Left lung (tissue), 4 donors: ENCODE measurements at regions not wholly inside any gene's neighbourhood (a gene's known extent, or its start where the extent isn't known, plus 50 kb on each side); places are given as distances from the start of the nearest gene placed in this dataset.

Experiments
- ATAC-seq: fragments of 200-7000 bp; cut with Tn5 transposase; one replicate; pipeline ENCODE4 v1.9.1; 2020; ENCODE audit warnings: moderate library complexity
- DNase-seq, 4 donors: peaks; one replicate each; pipeline ENCODE4 v3.0.0-alpha.2; 2013 to 2020
- H3K27ac ChIP-seq, 2 donors: fragments of 200-600 bp; sonication (generic) in 1 of 2; one replicate each; pipeline versions ENCODE4 v1.5.0 to v1.8.0; 2020 to 2021
- H3K27me3 ChIP-seq, 2 donors: fragments of 200-600 bp; sonication (generic) in 1 of 2; one replicate each; pipeline versions ENCODE4 v1.5.0 to v1.8.0; 2020 to 2021
- H3K36me3 ChIP-seq, 2 donors: fragments of 200-600 bp; sonication (generic) in 1 of 2; one replicate each; pipeline versions ENCODE4 v1.5.0 to v1.8.0; 2020 to 2021
- H3K4me1 ChIP-seq, 2 donors: fragments of 200-600 bp; one replicate each; pipeline ENCODE4 v1.8.0; 2021
- H3K4me3 ChIP-seq, 2 donors: fragments of 200-600 bp; sonication (generic) in 1 of 2; one replicate each; pipeline versions ENCODE4 v1.5.0 to v1.8.0; 2020 to 2021; ENCODE audit warnings: mild to moderate bottlenecking in 1 of 2
- H3K9me3 ChIP-seq, 2 donors: fragments of 200-600 bp; sonication (generic) in 1 of 2; one replicate each; pipeline versions ENCODE4 v1.5.0 to v1.8.0; 2020 to 2021
- CTCF ChIP-seq, 2 donors: fragments of 200-600 bp; sonication (generic) in 1 of 2; IDR thresholded peaks; one replicate each; pipeline versions ENCODE4 v1.5.0 to v1.8.0; 2021; ENCODE audit warnings: antibody characterized with exemption in 2 of 2
- intact Hi-C, 2 donors: fragments of 100-400 bp; cut with DNase I; formaldehyde crosslinking; loops; one replicate each; pipeline versions ENCODE4 v1.11.2 to v1.14.2; 2022
- donor health status: DM: no; HTN: yes; CAD: no.
- donor health status: DM: no; HTN: no; CAD: no.

- Histone ChIP-seq H3K27me3 (no peaks in the 10 kb centered on the region), H3K9me3 (peaks cover 0 to 15% of the 10 kb centered on the region in 2 donors), H3K36me3 (no peaks in the 10 kb centered on the region), H3K4me3 (no peak overlapping the region), H3K4me1 (no peaks in the 10 kb centered on the region), H3K27ac (no peak overlapping the region)
- ATAC-seq (no peak), DNase-seq (no peak)
- intact Hi-C loops: no loop called here
- no peak for TF ChIP-seq CTCF (IDR thresholded peaks at IDR 0.05)
Observed at GRCh38 chr4:19631814-19632213, 619.9 kb upstream of the SLIT2 start.

- no peaks in the 10 kb centered on the region for H3K36me3 ChIP-seq
- no peaks in the 10 kb centered on the region for H3K27me3 ChIP-seq
- H3K27ac ChIP-seq: no peak overlapping the region
- no peak overlapping the region for H3K4me3 ChIP-seq
- peaks cover 0 to 4% of the 10 kb centered on the region in 2 donors for H3K9me3 ChIP-seq
- no peaks in the 10 kb centered on the region for H3K4me1 ChIP-seq
- intact Hi-C loops: no loop called here
- DNase-seq (no peak), ATAC-seq (no peak)
- no peak for TF ChIP-seq CTCF (IDR thresholded peaks at IDR 0.05)
Observed at GRCh38 chr4:19623866-19624265, 627.8 kb upstream of the SLIT2 start.

- intact Hi-C loops: no loop called here
- peak in 1 of 4 donors; percentile 10 for DNase-seq
- H3K36me3 ChIP-seq: no peaks in the 10 kb centered on the region
- H3K27me3 ChIP-seq: no peaks in the 10 kb centered on the region
- ATAC-seq: no peak
- no peak overlapping the region for H3K4me3 ChIP-seq
- no peaks in the 10 kb centered on the region for H3K4me1 ChIP-seq
- TF ChIP-seq CTCF (IDR thresholded peaks at IDR 0.05): no peak
- peaks cover 0 to 12% of the 10 kb centered on the region in 2 donors for H3K9me3 ChIP-seq
- no peak overlapping the region for H3K27ac ChIP-seq
Observed at GRCh38 chr4:19615086-19615689, 636.5 kb upstream of the SLIT2 start.

- no peak overlapping the region for H3K4me3 ChIP-seq
- no peaks in the 10 kb centered on the region for H3K36me3 ChIP-seq
- ATAC-seq (no peak), DNase-seq (no peak)
- no peak for TF ChIP-seq CTCF (IDR thresholded peaks at IDR 0.05)
- no peaks in the 10 kb centered on the region for H3K4me1 ChIP-seq
- H3K9me3 ChIP-seq: peaks cover 0 to 15% of the 10 kb centered on the region in 2 donors
- no peaks in the 10 kb centered on the region for H3K27me3 ChIP-seq
- H3K27ac ChIP-seq: no peak overlapping the region
- intact Hi-C loops: no loop called here
Observed at GRCh38 chr4:19614171-19614570, 637.5 kb upstream of the SLIT2 start.

GRCh38 chr4:19596342-19596741 lies 655.4 kb upstream of the SLIT2 start:
- Histone ChIP-seq H3K36me3 (no peaks in the 10 kb centered on the region), H3K4me1 (no peaks in the 10 kb centered on the region), H3K27me3 (no peaks in the 10 kb centered on the region), H3K27ac (no peak overlapping the region), H3K4me3 (no peak overlapping the region), H3K9me3 (no peaks in the 10 kb centered on the region)
- no peak for ATAC-seq
- no peak for DNase-seq
- TF ChIP-seq CTCF (IDR thresholded peaks at IDR 0.05): no peak
- intact Hi-C loops: no loop called here
